T-helper 9 cell (primary cell): ENCODE measurements at regions not wholly inside any gene's neighbourhood (a gene's known extent, or its start where the extent isn't known, plus 50 kb on each side); places are given as distances from the start of the nearest gene placed in this dataset.
"Not testable (repeated sequence)": the region's sequence is repeated elsewhere in the genome, so short reads cannot be mapped to it uniquely, and the experiment has no call there.

ENCODE experiments used
- DNase-seq: peaks from one replicate; pipeline ENCODE4 v3.0.0-alpha.2; 2020

- not testable (repeated sequence) for DNase-seq
These were observed 199.4 kb downstream of the BCR start for GRCh38 chr22:23379540-23380229.

GRCh38 chr22:23377767-23378166 is 197.5 kb downstream of the BCR start:
- DNase-seq = no peak

GRCh38 chr22:23376256-23376655 is 195.9 kb downstream of the BCR start:
- no peak for DNase-seq

GRCh38 chr22:23375031-23375827 is 194.9 kb downstream of the BCR start:
- DNase-seq = no peak

GRCh38 chr22:23373601-23374000 is 193.3 kb downstream of the BCR start:
- DNase-seq = no peak

- no peak for DNase-seq
These were observed 189.9 kb downstream of the BCR start for GRCh38 chr22:23370251-23370650.

- no peak for DNase-seq
These were observed 188.9 kb downstream of the BCR start for GRCh38 chr22:23369054-23369685.
